H9 (cell line): ENCODE measurements at regions not wholly inside any gene's neighbourhood (a gene's known extent, or its start where the extent isn't known, plus 50 kb on each side); places are given as distances from the start of the nearest gene placed in this dataset.

ENCODE experiments used
- DNase-seq: peaks from one replicate; pipeline ENCODE4 v3.0.0-alpha.2; 2017
- H2AFZ ChIP-seq: one replicate; pipeline ENCODE4 v1.6.1; 2013; ENCODE audit warnings: mild to moderate bottlenecking, low read length, control low read depth, moderate library complexity
- H2AK5ac ChIP-seq: 2 replicates; pipeline ENCODE4 v1.6.1; 2013; ENCODE audit warnings: low read length, control low read depth, mixed read lengths; ENCODE audit not compliant: insufficient read length
- H2BK120ac ChIP-seq: one replicate; pipeline ENCODE4 v1.6.1; 2013; ENCODE audit warnings: low read depth, mild to moderate bottlenecking, low read length, control low read depth, inconsistent platforms; ENCODE audit not compliant: poor library complexity, severe bottlenecking
- H2BK12ac ChIP-seq: 2 replicates; pipeline ENCODE4 v1.6.1; 2013; ENCODE audit warnings: low read length, control low read depth, mixed read lengths, low read depth; ENCODE audit not compliant: insufficient read length
- H2BK15ac ChIP-seq: 2 replicates; pipeline ENCODE4 v1.6.1; 2013; ENCODE audit warnings: low read depth, low read length, control low read depth
- H2BK20ac ChIP-seq: one replicate; pipeline ENCODE4 v1.6.1; 2013; ENCODE audit warnings: low read depth, mild to moderate bottlenecking, low read length, control low read depth, inconsistent platforms; ENCODE audit not compliant: poor library complexity, severe bottlenecking
- H2BK5ac ChIP-seq: 2 replicates; pipeline ENCODE4 v1.6.1; 2013; ENCODE audit warnings: low read length, control low read depth, mixed read lengths; ENCODE audit not compliant: insufficient read length
- H3K14ac ChIP-seq: 2 replicates; pipeline ENCODE4 v1.6.1; 2013; ENCODE audit warnings: low read length, control low read depth; ENCODE audit not compliant: insufficient read depth
- H3K18ac ChIP-seq: 2 replicates; pipeline ENCODE4 v1.6.1; 2013; ENCODE audit warnings: low read depth, mild to moderate bottlenecking, mixed read lengths, low read length, control low read depth; ENCODE audit not compliant: insufficient read length
- H3K23ac ChIP-seq: 2 replicates; pipeline ENCODE4 v1.6.1; 2013; ENCODE audit warnings: low read length, control low read depth, mixed read lengths, low read depth; ENCODE audit not compliant: insufficient read length
- H3K23me2 ChIP-seq: 2 replicates; pipeline ENCODE4 v1.6.1; 2013; ENCODE audit warnings: low read depth, mild to moderate bottlenecking, mixed read lengths, low read length, control low read depth; ENCODE audit not compliant: insufficient read length, poor library complexity, severe bottlenecking
- H3K27ac ChIP-seq: 2 replicates; pipeline ENCODE4 v1.5.1; 2013; ENCODE audit warnings: low read length, control low read depth, mixed read lengths, low read depth; ENCODE audit not compliant: insufficient read length
- H3K27me3 ChIP-seq: 2 replicates; pipeline ENCODE4 v1.6.1; 2013; ENCODE audit warnings: low read length, control low read depth, inconsistent platforms; ENCODE audit not compliant: insufficient read depth
- H3K4ac ChIP-seq: 2 replicates; pipeline ENCODE4 v1.6.1; 2013; ENCODE audit warnings: low read depth, mild to moderate bottlenecking, control low read depth, inconsistent platforms, low read length, moderate library complexity
- H3K4me1 ChIP-seq: 2 replicates; pipeline ENCODE4 v1.6.1; 2013; ENCODE audit warnings: low read length, control low read depth, inconsistent platforms; ENCODE audit not compliant: insufficient read depth
- H3K4me2 ChIP-seq: 2 replicates; pipeline ENCODE4 v1.6.1; 2013; ENCODE audit warnings: low read length, control low read depth, mixed read lengths; ENCODE audit not compliant: insufficient read length, insufficient read depth
- H3K56ac ChIP-seq: 2 replicates; pipeline ENCODE4 v1.6.1; 2013; ENCODE audit warnings: low read depth, mild to moderate bottlenecking, mixed read lengths, low read length, control low read depth; ENCODE audit not compliant: insufficient read length
- H3K79me1 ChIP-seq: 2 replicates; pipeline ENCODE4 v1.6.1; 2013; ENCODE audit warnings: low read depth, mild to moderate bottlenecking, moderate library complexity, low read length, control low read depth, inconsistent platforms; ENCODE audit not compliant: insufficient read depth, poor library complexity, severe bottlenecking
- H3K79me2 ChIP-seq: 2 replicates; pipeline ENCODE4 v1.6.1; 2013; ENCODE audit warnings: low read length, control low read depth, inconsistent platforms; ENCODE audit not compliant: insufficient read depth
- H3K9ac ChIP-seq: 2 replicates; pipeline ENCODE4 v1.6.1; 2013; ENCODE audit warnings: low read length, control low read depth, mixed read lengths; ENCODE audit not compliant: insufficient read length; ENCODE audit errors: extremely low read depth
- H3K9me3 ChIP-seq: one replicate; pipeline ENCODE4 v1.6.1; 2013; ENCODE audit warnings: low read depth, low read length, inconsistent platforms; ENCODE audit not compliant: control insufficient read depth
- H3T11ph ChIP-seq: one replicate; pipeline ENCODE4 v1.6.1; 2013; ENCODE audit warnings: mild to moderate bottlenecking, low read length, control low read depth, inconsistent platforms
- H4K20me1 ChIP-seq: one replicate; pipeline ENCODE4 v1.6.1; 2013; ENCODE audit not compliant: control insufficient read depth, insufficient read length, insufficient read depth
- H4K5ac ChIP-seq: 2 replicates; pipeline ENCODE4 v1.6.1; 2013; ENCODE audit warnings: low read depth, mild to moderate bottlenecking, mixed read lengths, low read length, control low read depth; ENCODE audit not compliant: insufficient read length
- H4K8ac ChIP-seq: replicated peaks from 2 replicates; pipeline ENCODE4 v1.6.1; 2013; ENCODE audit warnings: low read length, control low read depth, mixed read lengths, low read depth; ENCODE audit not compliant: insufficient read length
- H4K91ac ChIP-seq: 2 replicates; pipeline ENCODE4 v1.6.1; 2013; ENCODE audit warnings: low read depth, mild to moderate bottlenecking, moderate library complexity, mixed read lengths, low read length, control low read depth; ENCODE audit not compliant: insufficient read length
- H3K27ac Mint-ChIP-seq, 3 experiments: 2 replicates in 2 of 3; 3 replicates in 1 of 3; pipeline ENCODE4 v1.8.0; 2020 to 2021; ENCODE audit warnings: mixed read lengths in 3 of 3, mild to moderate bottlenecking in 1 of 3, moderate library complexity in 1 of 3
- H3K27me3 Mint-ChIP-seq: 2 replicates; pipeline ENCODE4 v1.8.0; 2021; ENCODE audit warnings: low read depth, mild to moderate bottlenecking, moderate library complexity, mixed read lengths
- H3K36me3 Mint-ChIP-seq, 3 experiments: 2 replicates in 2 of 3; 3 replicates in 1 of 3; pipeline ENCODE4 v1.8.0; 2020 to 2021; ENCODE audit warnings: low read depth in 3 of 3, mixed read lengths in 3 of 3; ENCODE audit not compliant: insufficient read depth in 1 of 3
- H3K4me1 Mint-ChIP-seq, 2 experiments: 2 replicates each; pipeline ENCODE4 v1.8.0; 2020; ENCODE audit warnings: mixed read lengths in 2 of 2
- H3K4me3 Mint-ChIP-seq, 2 experiments: 2 replicates in 1 of 2; 3 replicates in 1 of 2; pipeline ENCODE4 v1.8.0; 2020 to 2021; ENCODE audit warnings: mild to moderate bottlenecking in 2 of 2, mixed read lengths in 2 of 2, moderate library complexity in 1 of 2
- H3K9me3 Mint-ChIP-seq, 2 experiments: 2 replicates in 1 of 2; 3 replicates in 1 of 2; pipeline ENCODE4 v1.8.0; 2020; ENCODE audit warnings: mild to moderate bottlenecking in 2 of 2, mixed read lengths in 2 of 2, moderate library complexity in 1 of 2
- CTCF ChIP-seq: fragments of 200-600 bp; sonication (generic); conservative IDR thresholded peaks from 3 replicates; pipeline ENCODE4 v1.8.0; 2021; ENCODE audit warnings: antibody characterized with exemption, mild to moderate bottlenecking
- WGBS: extraction: QIAGEN DNeasy Blood & Tissue Kit; methylation state at CpG from one replicate; pipeline ENCODE4 v1.1.7; 2013; ENCODE audit warnings: missing lambda C conversion rate, low lambda C conversion rate, mixed read lengths; ENCODE audit not compliant: insufficient read length; ENCODE audit errors: extremely low coverage; 5-methylcytosine and 5-hydroxymethylcytosine counted together

GRCh38 chr11:91946397-91946951 lies 278.1 kb upstream of the FAT3 start:
- no peaks in the 10 kb centered on the region for H3K27me3 ChIP-seq
- H3K23me2 ChIP-seq: no peaks in the 10 kb centered on the region
- H2AK5ac ChIP-seq: no peak overlapping the region
- no peak overlapping the region for H3K4ac ChIP-seq
- no peak overlapping the region for H4K91ac ChIP-seq
- no peak overlapping the region for H3K18ac ChIP-seq
- H3K9me3 Mint-ChIP-seq: no peaks in the 10 kb centered on the region
- no peak overlapping the region for H3K4me3 Mint-ChIP-seq
- H3K27ac ChIP-seq: no peak overlapping the region
- H3K36me3 Mint-ChIP-seq: no peaks in the 10 kb centered on the region
- no peaks in the 10 kb centered on the region; the same call in 1 of the 2 replicates for H3K27me3 Mint-ChIP-seq
- no peak for DNase-seq
- H2BK20ac ChIP-seq: no peak overlapping the region
- H3K4me1 Mint-ChIP-seq: no peaks in the 10 kb centered on the region
- no peak overlapping the region for H3K56ac ChIP-seq
- no peak overlapping the region for H3K14ac ChIP-seq
- no peak overlapping the region for H4K5ac ChIP-seq
- H3T11ph ChIP-seq: no peak overlapping the region
- no peak overlapping the region for H3K4me2 ChIP-seq
- H3K23ac ChIP-seq: no peak overlapping the region
- H3K9ac ChIP-seq: no peak overlapping the region
- WGBS: no CpG with 5 or more reads among the region's 1 CpG
- no peaks in the 10 kb centered on the region for H3K79me2 ChIP-seq
- H2BK15ac ChIP-seq: no peak overlapping the region
- no peak overlapping the region for H2BK120ac ChIP-seq
- H4K20me1 ChIP-seq: no peaks in the 10 kb centered on the region
- H2BK12ac ChIP-seq: no peak overlapping the region
- no peaks in the 10 kb centered on the region for H3K4me1 ChIP-seq
- no peak overlapping the region for H3K27ac Mint-ChIP-seq
- no peaks in the 10 kb centered on the region for H3K9me3 ChIP-seq
- H2AFZ ChIP-seq: no peak overlapping the region
- H4K8ac ChIP-seq: no peak overlapping the region
- TF ChIP-seq CTCF: no peak
- H3K79me1 ChIP-seq: no peaks in the 10 kb centered on the region
- no peak overlapping the region for H2BK5ac ChIP-seq
